Transverse colon (tissue), 4 donors: ENCODE measurements at regions not wholly inside any gene's neighbourhood (a gene's known extent, or its start where the extent isn't known, plus 50 kb on each side); places are given as distances from the start of the nearest gene placed in this dataset.

Experiments used
- CTCF ChIP-seq, 5 experiments: fragments of 200-600 bp in 3 of 5; fragments of 450-650 bp in 2 of 5; sonication (generic) in 3 of 5; IDR thresholded peaks; 1 replicate in 2 of 5; 2 replicates in 3 of 5; pipeline ENCODE4 v1.5.1; 2016 to 2017; ENCODE audit warnings: antibody characterized with exemption in 5 of 5, inconsistent platforms in 3 of 5, mild to moderate bottlenecking in 2 of 5, moderate library complexity in 1 of 5
- POLR2AphosphoS5 ChIP-seq, 3 donors: sonication (generic); formaldehyde crosslinking; IDR thresholded peaks; one replicate each; pipeline ENCODE4 v1.6.1; 2016; ENCODE audit warnings: antibody characterized with exemption in 3 of 3

GRCh38 chr2:107607473-107607872 lies 219.2 kb upstream of the RGPD4 start:
- TF ChIP-seq CTCF (IDR thresholded peaks at IDR 0.05): no peak
- no peak for TF ChIP-seq POLR2AphosphoS5 (IDR thresholded peaks at IDR 0.05)
